Tibial nerve (tissue), 3 donors: ENCODE measurements at regions not wholly inside any gene's neighbourhood (a gene's known extent, or its start where the extent isn't known, plus 50 kb on each side); places are given as distances from the start of the nearest gene placed in this dataset.

Experiments
- CTCF ChIP-seq, 5 experiments: fragments of 200-600 bp in 3 of 5; fragments of 450-650 bp in 2 of 5; sonication (generic) in 3 of 5; IDR thresholded peaks; one replicate each; pipeline ENCODE4 v1.5.1; 2016 to 2019; ENCODE audit warnings: antibody characterized with exemption in 5 of 5, mild to moderate bottlenecking in 3 of 5, moderate library complexity in 2 of 5
- POLR2A ChIP-seq, 2 donors: fragments of 450-650 bp; IDR thresholded peaks; one replicate each; pipeline ENCODE4 v1.6.1; 2017; ENCODE audit warnings: antibody characterized with exemption in 2 of 2, mild to moderate bottlenecking in 2 of 2, moderate library complexity in 2 of 2

- TF ChIP-seq CTCF (IDR thresholded peaks at IDR 0.05) (no peak), POLR2A (IDR thresholded peaks at IDR 0.05) (no peak)
Observed at GRCh38 chr5:116953251-116953930, 378.8 kb upstream of the SEMA6A start.
